SK-N-MC (cell line): ENCODE measurements at regions not wholly inside any gene's neighbourhood (a gene's known extent, or its start where the extent isn't known, plus 50 kb on each side); places are given as distances from the start of the nearest gene placed in this dataset.
"Not testable (repeated sequence)": the region's sequence is repeated elsewhere in the genome, so short reads cannot be mapped to it uniquely, and the experiment has no call there.

Source experiments
- DNase-seq: peaks from one replicate; pipeline ENCODE4 v3.0.0-alpha.2; 2011; ENCODE audit warnings: low read depth, low spot score
- H3K27ac ChIP-seq: fragments of 200-600 bp; sonication (generic); 2 replicates; pipeline ENCODE4 v1.5.1; 2016; ENCODE audit warnings: mixed run types
- H3K36me3 ChIP-seq: fragments of 200-600 bp; sonication (generic); 2 replicates; pipeline ENCODE4 v1.6.1; 2017; ENCODE audit warnings: antibody characterized with exemption, low read length, mixed read lengths; ENCODE audit not compliant: insufficient read depth
- H3K4me3 ChIP-seq: fragments of 200-600 bp; sonication (generic); 2 replicates; pipeline ENCODE4 v1.5.1; 2016
- H3K9ac ChIP-seq: fragments of 200-600 bp; sonication (generic); 2 replicates; pipeline ENCODE4 v1.8.0; 2017; ENCODE audit warnings: mixed run types, mixed read lengths; ENCODE audit not compliant: insufficient read length
- H3K9me3 ChIP-seq: fragments of 200-600 bp; sonication (generic); 2 replicates; pipeline ENCODE4 v1.6.1; 2017; ENCODE audit warnings: low read depth, mild to moderate bottlenecking, antibody characterized with exemption, low read length, moderate library complexity, mixed read lengths
- EZH2 ChIP-seq: fragments of 200-600 bp; sonication (generic); IDR thresholded peaks from one replicate; pipeline ENCODE4 v1.6.1; 2017; ENCODE audit warnings: antibody characterized with exemption
- FOXP2 ChIP-seq: optimal IDR thresholded peaks from 2 replicates; pipeline ENCODE3; 2011; ENCODE audit warnings: mild to moderate bottlenecking, moderate library complexity; ENCODE audit not compliant: insufficient read depth; ENCODE audit errors: extremely low read length, control extremely low read depth
- POLR2AphosphoS5 ChIP-seq: IDR thresholded peaks from 2 replicates; pipeline ENCODE4 v1.6.1; 2012; ENCODE audit warnings: mild to moderate bottlenecking, low read depth, low read length, borderline replicate concordance

DNA sequence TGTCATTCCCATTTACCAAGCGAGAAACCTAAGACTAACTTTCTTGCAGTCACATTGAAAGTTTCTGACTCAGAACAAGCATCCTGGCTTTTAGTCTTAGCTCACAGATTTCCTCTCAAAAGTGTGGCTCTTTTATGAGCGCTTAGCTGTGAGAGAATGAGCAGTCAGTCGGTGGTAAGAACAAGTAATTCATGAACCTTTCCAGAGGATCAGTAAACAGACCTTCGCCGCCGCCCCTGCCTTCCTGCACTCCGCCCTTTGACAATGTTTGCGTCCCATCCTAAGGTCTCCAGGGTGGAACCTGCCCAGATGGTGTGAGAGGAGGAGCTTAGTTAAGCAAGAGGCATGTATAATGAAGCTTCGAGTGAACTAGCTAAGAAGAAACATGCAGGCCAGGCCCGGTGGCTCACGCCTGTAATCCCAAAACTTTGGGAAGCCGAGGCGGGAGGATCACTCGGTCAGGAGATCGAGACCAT, 142.4 kb downstream of the GLUL start:
- no peak for DNase-seq
- no peaks in the 10 kb centered on the region for H3K9me3 ChIP-seq

GRCh38 chr1:182248721-182249120, 142.9 kb downstream of the GLUL start:
- no peak overlapping the region for H3K9ac ChIP-seq

More for the DNA sequence above, 142.4 kb downstream of the GLUL start:
- H3K27ac ChIP-seq, result no peak overlapping the region
- no peak for TF ChIP-seq POLR2AphosphoS5
- no peak for TF ChIP-seq EZH2
- TF ChIP-seq FOXP2, result no peak
- H3K9ac ChIP-seq, result no peak overlapping the region
- no peak overlapping the region for H3K4me3 ChIP-seq
- no peaks in the 10 kb centered on the region for H3K36me3 ChIP-seq

GRCh38 chr1:182247813-182248212, 143.8 kb downstream of the GLUL start:
- not testable (repeated sequence) for H3K9me3 ChIP-seq, H3K27ac ChIP-seq, H3K9ac ChIP-seq, H3K36me3 ChIP-seq, DNase-seq, H3K4me3 ChIP-seq

More at GRCh38 chr1:182248721-182249120, 142.9 kb downstream of the GLUL start:
- H3K36me3 ChIP-seq, result no peaks in the 10 kb centered on the region
- no peak for DNase-seq
- H3K9me3 ChIP-seq, result no peaks in the 10 kb centered on the region
- no peak overlapping the region for H3K27ac ChIP-seq
- TF ChIP-seq EZH2, result no peak
- TF ChIP-seq POLR2AphosphoS5, result no peak
- no peak for TF ChIP-seq FOXP2
- no peak overlapping the region for H3K4me3 ChIP-seq

DNA sequence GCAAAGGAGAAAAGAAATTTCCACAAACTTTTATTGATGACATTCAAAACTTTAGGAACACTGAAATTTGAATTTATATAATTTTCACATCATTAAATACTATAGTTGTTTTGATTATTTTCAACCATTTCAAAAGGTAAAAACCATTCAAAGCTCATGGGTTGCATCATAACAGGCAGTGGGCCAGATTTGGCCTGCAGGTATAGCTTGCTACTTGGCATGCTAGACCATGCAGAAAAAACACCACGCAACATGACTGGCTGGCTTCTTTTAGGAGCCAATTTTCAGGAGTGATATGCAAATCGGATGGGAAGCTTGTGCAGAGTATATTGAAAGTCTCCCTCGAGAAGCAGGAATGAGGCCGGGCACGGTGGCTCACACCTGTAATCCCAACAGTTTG, 144.8 kb downstream of the GLUL start:
- no peak for TF ChIP-seq EZH2
- no peak for TF ChIP-seq FOXP2
- TF ChIP-seq POLR2AphosphoS5, result no peak
- no peak for DNase-seq
- no peaks in the 10 kb centered on the region for H3K9me3 ChIP-seq

DNA sequence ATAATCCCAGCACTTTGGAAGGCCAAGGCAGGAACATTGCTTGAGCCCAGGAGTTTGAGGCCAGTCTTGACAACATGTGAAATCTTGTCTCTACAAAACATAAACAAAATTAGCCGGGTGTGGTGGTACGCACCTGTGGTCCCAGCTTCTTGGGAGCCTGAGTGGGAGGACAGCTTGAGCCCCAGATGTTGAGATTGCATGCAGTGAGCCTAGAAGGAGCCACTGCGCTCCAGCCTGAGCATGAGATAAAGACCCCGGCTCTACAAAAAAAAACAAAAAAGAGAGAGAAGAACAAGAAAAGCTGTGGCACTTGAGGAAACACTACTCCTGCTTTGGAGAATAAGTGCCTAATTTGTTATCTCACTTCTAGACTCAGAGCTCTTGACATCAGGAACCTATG, 146.6 kb downstream of the GLUL start:
- no peaks in the 10 kb centered on the region for H3K9me3 ChIP-seq
- H3K4me3 ChIP-seq, result no peak overlapping the region
- no peak overlapping the region for H3K9ac ChIP-seq
- TF ChIP-seq FOXP2, result no peak
- no peak for TF ChIP-seq POLR2AphosphoS5
- no peak for TF ChIP-seq EZH2
- H3K36me3 ChIP-seq, result no peaks in the 10 kb centered on the region
- DNase-seq, result no peak
- H3K27ac ChIP-seq, result no peak overlapping the region

More for the DNA sequence above, 144.8 kb downstream of the GLUL start:
- Histone ChIP-seq H3K27ac (no peak overlapping the region), H3K4me3 (no peak overlapping the region), H3K9ac (no peak overlapping the region), H3K36me3 (no peaks in the 10 kb centered on the region)

DNA sequence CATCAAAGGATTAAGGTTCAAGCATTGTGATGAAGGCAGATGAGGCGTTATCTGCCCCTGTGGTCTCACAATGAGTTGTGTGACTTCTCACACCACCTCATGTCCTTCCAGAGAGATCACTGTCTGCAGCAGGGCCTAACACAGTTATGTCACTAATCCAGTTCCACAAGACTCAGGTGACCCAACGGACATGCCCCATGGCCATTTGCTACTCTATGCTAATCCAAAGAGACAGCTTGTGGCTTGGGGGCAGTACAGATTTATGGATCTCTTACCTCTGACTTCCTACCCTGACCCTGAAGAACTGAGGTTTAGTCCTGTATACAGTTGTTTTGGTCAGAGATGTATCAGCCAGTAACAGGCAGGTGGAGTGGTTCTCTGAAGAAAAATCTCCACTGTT, 147.1 kb downstream of the GLUL start:
- no peak overlapping the region for H3K4me3 ChIP-seq
- TF ChIP-seq FOXP2 (no peak), POLR2AphosphoS5 (no peak), EZH2 (no peak)
- no peak for DNase-seq
- no peaks in the 10 kb centered on the region for H3K36me3 ChIP-seq
- no peak overlapping the region for H3K27ac ChIP-seq
- no peaks in the 10 kb centered on the region for H3K9me3 ChIP-seq
- H3K9ac ChIP-seq, result no peak overlapping the region

GRCh38 chr1:182242641-182243040, 148.9 kb downstream of the GLUL start:
- no peak overlapping the region for H3K27ac ChIP-seq
- TF ChIP-seq EZH2 (no peak), FOXP2 (no peak), POLR2AphosphoS5 (no peak)
- DNase-seq, result no peak
- H3K4me3 ChIP-seq, result no peak overlapping the region
- H3K9ac ChIP-seq, result no peak overlapping the region
- H3K9me3 ChIP-seq, result no peaks in the 10 kb centered on the region
- no peaks in the 10 kb centered on the region for H3K36me3 ChIP-seq

- no peak overlapping the region for H3K9ac ChIP-seq
- TF ChIP-seq EZH2 (no peak), FOXP2 (no peak), POLR2AphosphoS5 (no peak)
- no peaks in the 10 kb centered on the region for H3K36me3 ChIP-seq
- H3K4me3 ChIP-seq, result no peak overlapping the region
- no peaks in the 10 kb centered on the region for H3K9me3 ChIP-seq
- no peak for DNase-seq
- H3K27ac ChIP-seq, result no peak overlapping the region
Observed at GRCh38 chr1:182240085-182240484, 151.5 kb downstream of the GLUL start.

DNA sequence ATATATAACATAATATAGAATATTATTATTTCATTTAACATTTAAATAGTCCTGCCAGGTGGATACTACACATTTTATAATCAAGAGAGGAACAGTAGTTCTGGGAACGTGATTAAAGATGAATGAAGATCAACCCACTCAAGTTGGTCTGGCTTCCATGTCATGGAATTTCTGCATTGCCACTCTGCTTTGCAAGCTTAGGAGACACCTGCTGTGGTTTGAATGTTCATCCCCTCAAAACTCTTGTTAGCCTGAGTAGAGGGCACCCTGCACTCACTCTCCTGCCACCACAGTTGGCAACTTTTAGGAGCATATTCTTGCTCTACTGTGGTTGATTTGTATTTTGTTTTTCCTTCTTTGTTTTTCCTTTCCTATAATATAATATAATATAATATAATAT, 153.2 kb downstream of the GLUL start:
- Histone ChIP-seq H3K9me3 (no peaks in the 10 kb centered on the region), H3K9ac (no peak overlapping the region), H3K27ac (no peak overlapping the region), H3K4me3 (no peak overlapping the region), H3K36me3 (no peaks in the 10 kb centered on the region)
- DNase-seq, result no peak
- TF ChIP-seq EZH2 (no peak), POLR2AphosphoS5 (no peak), FOXP2 (no peak)

GRCh38 chr1:182237329-182237728, 154.3 kb downstream of the GLUL start:
- TF ChIP-seq EZH2, result no peak
- TF ChIP-seq POLR2AphosphoS5, result no peak
- no peak for TF ChIP-seq FOXP2
- no peak for DNase-seq
- no peaks in the 10 kb centered on the region for H3K9me3 ChIP-seq
- H3K4me3 ChIP-seq, result no peak overlapping the region
- H3K27ac ChIP-seq, result no peak overlapping the region
- H3K36me3 ChIP-seq, result no peaks in the 10 kb centered on the region
- H3K9ac ChIP-seq, result no peak overlapping the region
